Astrocyte of the hippocampus (primary cell): ENCODE measurements at regions not wholly inside any gene's neighbourhood (a gene's known extent, or its start where the extent isn't known, plus 50 kb on each side); places are given as distances from the start of the nearest gene placed in this dataset.

Experiments used
- DNase-seq: peaks from one replicate; pipeline ENCODE4 v3.0.0; 2011; ENCODE audit warnings: low read depth, low spot score

- no peak for DNase-seq
Measured at GRCh38 chr18:61989138-61989537, 96.3 kb upstream of the RNF152 start.

GRCh38 chr18:61988100-61988499 lies 95.3 kb upstream of the RNF152 start:
- DNase-seq, result no peak

- no peak for DNase-seq
Measured at GRCh38 chr18:61985681-61986080, 92.9 kb upstream of the RNF152 start.

GRCh38 chr18:61984349-61984748 lies 91.5 kb upstream of the RNF152 start:
- peak; percentile 39 for DNase-seq

- DNase-seq, result no peak
Measured at GRCh38 chr18:61982475-61982874, 89.7 kb upstream of the RNF152 start.

GRCh38 chr18:61980355-61980754 lies 87.5 kb upstream of the RNF152 start:
- DNase-seq, result no peak

- DNase-seq, result no peak
Measured at GRCh38 chr18:61975526-61976326, 82.9 kb upstream of the RNF152 start.

- peak; percentile 38 for DNase-seq
Measured at GRCh38 chr18:61973273-61974115, 80.7 kb upstream of the RNF152 start.

- DNase-seq, result no peak
Measured at GRCh38 chr18:61972389-61973264, 79.8 kb upstream of the RNF152 start.

- no peak for DNase-seq
Measured at GRCh38 chr18:61967252-61967891, 74.6 kb upstream of the RNF152 start.

- no peak for DNase-seq
Measured at GRCh38 chr18:61965311-61965710, 72.5 kb upstream of the RNF152 start.

GRCh38 chr18:61964616-61965015 lies 71.8 kb upstream of the RNF152 start:
- DNase-seq, result no peak

GRCh38 chr18:61963705-61964104 lies 70.9 kb upstream of the RNF152 start:
- DNase-seq, result peak; percentile 28

- DNase-seq, result no peak
Measured at GRCh38 chr18:61957801-61958516, 65.2 kb upstream of the RNF152 start.

GRCh38 chr18:61955644-61956043 lies 62.8 kb upstream of the RNF152 start:
- DNase-seq, result no peak

GRCh38 chr18:61954096-61954746 lies 61.4 kb upstream of the RNF152 start:
- DNase-seq, result no peak

- no peak for DNase-seq
Measured at GRCh38 chr18:61953641-61954040, 60.8 kb upstream of the RNF152 start.

GRCh38 chr18:61953161-61953560 lies 60.4 kb upstream of the RNF152 start:
- DNase-seq, result peak; percentile 51

GRCh38 chr18:61951396-61951795 lies 58.6 kb upstream of the RNF152 start:
- DNase-seq, result no peak

- no peak for DNase-seq
Measured at GRCh38 chr18:61950371-61950770, 57.6 kb upstream of the RNF152 start.
